ENCODE measurements at regions not wholly inside any gene's neighbourhood (a gene's known extent, or its start where the extent isn't known, plus 50 kb on each side); places are given as distances from the start of the nearest gene placed in this dataset.
"Not testable (repeated sequence)": the region's sequence is repeated elsewhere in the genome, so short reads cannot be mapped to it uniquely, and the experiment has no call there.

DNA sequence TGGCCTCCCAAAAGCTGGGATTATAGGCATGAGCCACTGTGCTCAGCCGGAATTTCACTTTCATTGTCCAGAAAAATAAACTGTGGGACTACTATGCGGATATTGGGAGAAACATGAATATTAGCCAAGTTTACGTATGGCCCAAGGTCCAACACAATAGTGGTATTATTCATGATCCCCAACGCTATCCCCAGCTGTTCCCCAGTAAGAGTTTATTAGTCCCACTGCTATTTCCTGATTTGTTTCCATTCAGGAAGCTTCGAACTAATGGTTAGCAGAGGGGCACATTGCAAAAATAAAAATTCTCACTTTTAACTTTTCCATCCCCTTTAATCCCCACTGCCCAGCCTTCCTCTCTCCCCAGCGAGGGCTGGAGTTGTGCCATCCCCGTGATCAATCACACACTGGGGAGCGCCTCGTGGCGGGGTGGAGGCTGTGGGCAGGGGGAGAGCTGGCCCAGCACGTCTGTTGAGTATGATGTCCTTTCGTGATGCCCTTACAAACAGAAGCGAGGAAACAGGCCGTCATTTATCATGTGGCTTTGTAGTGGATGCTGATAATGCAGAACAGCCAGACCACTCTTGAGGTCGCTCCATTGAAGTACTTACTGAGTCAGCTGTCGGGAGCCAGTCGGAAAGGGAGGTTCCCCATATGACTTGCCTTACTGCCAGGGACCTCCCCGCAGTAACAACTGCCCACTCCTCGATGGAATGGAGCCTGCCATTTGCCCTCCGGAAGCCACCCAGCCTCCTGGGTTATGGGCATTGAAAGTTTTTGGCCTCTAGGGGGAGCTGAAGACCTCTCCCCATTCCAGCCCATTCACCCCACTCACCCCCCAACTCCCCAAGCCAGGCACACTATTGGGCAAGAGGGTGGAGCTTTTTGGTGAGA lies 117.0 kb downstream of the KDR start:
- Mint-ChIP-seq H3K27ac (no peak overlapping the region), H3K27me3 (ENCODE audit: low read depth) (no peaks in the 10 kb centered on the region), H3K4me1 (ENCODE audit: low read depth) (no peaks in the 10 kb centered on the region)

GRCh38 chr4:55005910-55006309 lies 119.5 kb downstream of the KDR start:
- Mint-ChIP-seq H3K27me3 (ENCODE audit: low read depth) (peaks cover 3% of the 10 kb centered on the region), H3K9me3 (no peaks in the 10 kb centered on the region), H3K4me3 (no peak overlapping the region), H3K4me1 (ENCODE audit: low read depth) (no peaks in the 10 kb centered on the region), H3K36me3 (ENCODE audit: low read depth) (no peaks in the 10 kb centered on the region), H3K27ac (no peak overlapping the region)

More for the DNA sequence above, 117.0 kb downstream of the KDR start:
- H3K36me3 Mint-ChIP-seq (ENCODE audit: low read depth) = no peaks in the 10 kb centered on the region
- H3K4me3 Mint-ChIP-seq = no peak overlapping the region
- H3K9me3 Mint-ChIP-seq = no peaks in the 10 kb centered on the region

GRCh38 chr4:55004831-55005230 lies 120.6 kb downstream of the KDR start:
- no peak overlapping the region for H3K4me3 Mint-ChIP-seq
- H3K27ac Mint-ChIP-seq = no peak overlapping the region
- H3K4me1 Mint-ChIP-seq (ENCODE audit: low read depth) = no peaks in the 10 kb centered on the region
- peaks cover 5% of the 10 kb centered on the region for H3K27me3 Mint-ChIP-seq (ENCODE audit: low read depth)
- no peaks in the 10 kb centered on the region for H3K36me3 Mint-ChIP-seq (ENCODE audit: low read depth)
- no peaks in the 10 kb centered on the region for H3K9me3 Mint-ChIP-seq

DNA sequence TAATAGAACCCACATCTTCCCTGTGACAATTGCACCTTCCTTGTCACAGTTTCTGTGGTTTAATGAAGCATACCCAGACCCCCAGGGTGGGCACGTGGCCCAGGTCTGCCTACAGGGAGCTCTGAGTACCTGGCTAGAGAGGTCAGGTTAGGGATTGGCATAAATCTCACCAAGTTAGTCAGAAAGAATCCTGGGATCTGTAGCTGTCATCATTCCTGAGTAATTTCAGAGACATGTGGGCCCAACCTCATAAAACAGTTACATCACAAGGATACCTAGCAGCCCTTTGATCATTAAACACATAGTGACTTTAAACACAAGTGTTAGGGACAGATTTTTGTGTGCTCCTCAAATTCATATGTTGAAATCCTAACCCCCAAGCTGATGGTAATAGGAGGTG lies 123.0 kb downstream of the KDR start:
- no peak overlapping the region for H3K27ac Mint-ChIP-seq
- H3K4me3 Mint-ChIP-seq = no peak overlapping the region
- no peaks in the 10 kb centered on the region for H3K36me3 Mint-ChIP-seq (ENCODE audit: low read depth)
- no peaks in the 10 kb centered on the region for H3K9me3 Mint-ChIP-seq
- no peaks in the 10 kb centered on the region for H3K4me1 Mint-ChIP-seq (ENCODE audit: low read depth)
- peaks cover 5% of the 10 kb centered on the region for H3K27me3 Mint-ChIP-seq (ENCODE audit: low read depth)

DNA sequence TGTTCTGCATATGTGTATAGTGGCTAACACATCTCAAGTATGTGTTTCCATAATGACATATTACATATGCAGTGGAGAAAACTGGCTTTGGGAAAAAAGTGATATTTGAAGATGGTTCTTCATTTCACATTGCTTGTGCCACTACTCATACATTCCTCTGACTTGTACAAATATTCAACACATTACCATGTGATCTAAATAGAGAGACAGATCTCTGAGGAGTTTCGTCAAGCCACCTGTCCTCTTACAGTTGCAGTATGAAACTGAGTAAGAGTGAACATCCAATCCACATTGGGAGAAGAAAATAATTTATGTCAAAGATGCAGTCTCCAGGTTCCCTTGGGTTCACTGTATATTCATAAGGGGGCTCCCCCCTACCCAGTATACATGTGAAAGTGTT lies 123.9 kb downstream of the KDR start:
- Mint-ChIP-seq H3K27me3 (ENCODE audit: low read depth) (peaks cover 5% of the 10 kb centered on the region), H3K4me3 (no peak overlapping the region), H3K36me3 (ENCODE audit: low read depth) (no peaks in the 10 kb centered on the region), H3K27ac (no peak overlapping the region), H3K4me1 (ENCODE audit: low read depth) (no peaks in the 10 kb centered on the region), H3K9me3 (no peaks in the 10 kb centered on the region)

- no peaks in the 10 kb centered on the region for H3K36me3 Mint-ChIP-seq (ENCODE audit: low read depth)
- H3K4me1 Mint-ChIP-seq (ENCODE audit: low read depth) = no peaks in the 10 kb centered on the region
- peaks cover 5% of the 10 kb centered on the region for H3K27me3 Mint-ChIP-seq (ENCODE audit: low read depth)
- no peaks in the 10 kb centered on the region for H3K9me3 Mint-ChIP-seq
- no peak overlapping the region for H3K27ac Mint-ChIP-seq
- no peak overlapping the region for H3K4me3 Mint-ChIP-seq
These were observed 126.4 kb downstream of the KDR start for GRCh38 chr4:54999003-54999402.

DNA sequence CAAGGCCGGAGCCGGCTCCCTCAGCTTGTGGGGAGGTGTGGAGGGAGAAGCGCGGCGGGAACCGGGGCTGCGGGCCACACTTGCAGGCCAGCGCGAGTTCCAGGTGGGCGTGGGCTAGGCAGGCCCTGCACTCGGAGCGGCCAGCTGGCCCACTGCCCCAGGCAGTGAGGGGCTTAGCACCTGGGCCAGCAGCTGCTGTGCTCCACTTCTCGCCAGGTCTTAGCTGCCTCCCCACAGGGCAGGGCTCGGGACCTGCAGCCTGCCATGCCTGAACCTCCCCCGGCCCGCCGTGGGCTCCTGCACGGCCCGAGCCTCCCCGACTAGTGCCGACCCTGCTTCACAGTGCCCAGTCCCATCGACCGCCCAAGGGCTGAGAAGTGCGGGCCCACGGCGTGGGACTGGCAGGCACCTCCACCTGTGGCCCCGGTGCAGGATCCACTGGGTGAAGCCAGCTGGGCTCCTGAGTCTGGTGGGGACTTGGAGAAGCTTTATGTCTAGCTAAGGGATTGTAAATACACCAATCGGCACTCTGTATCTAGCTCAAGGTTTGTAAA lies 131.8 kb downstream of the KDR start:
- H3K27me3 Mint-ChIP-seq (ENCODE audit: low read depth); H3K4me1 Mint-ChIP-seq (ENCODE audit: low read depth); H3K4me3 Mint-ChIP-seq; H3K27ac Mint-ChIP-seq; H3K36me3 Mint-ChIP-seq (ENCODE audit: low read depth): not testable (repeated sequence)
- peaks cover 12% of the 10 kb centered on the region for H3K9me3 Mint-ChIP-seq

- Mint-ChIP-seq H3K4me3 (no peak overlapping the region), H3K4me1 (ENCODE audit: low read depth) (no peaks in the 10 kb centered on the region), H3K9me3 (peaks cover 24% of the 10 kb centered on the region), H3K27ac (no peak overlapping the region), H3K36me3 (ENCODE audit: low read depth) (peaks cover 2% of the 10 kb centered on the region), H3K27me3 (ENCODE audit: low read depth) (no peaks in the 10 kb centered on the region)
These were observed 133.1 kb downstream of the KDR start for GRCh38 chr4:54992266-54992665.

DNA sequence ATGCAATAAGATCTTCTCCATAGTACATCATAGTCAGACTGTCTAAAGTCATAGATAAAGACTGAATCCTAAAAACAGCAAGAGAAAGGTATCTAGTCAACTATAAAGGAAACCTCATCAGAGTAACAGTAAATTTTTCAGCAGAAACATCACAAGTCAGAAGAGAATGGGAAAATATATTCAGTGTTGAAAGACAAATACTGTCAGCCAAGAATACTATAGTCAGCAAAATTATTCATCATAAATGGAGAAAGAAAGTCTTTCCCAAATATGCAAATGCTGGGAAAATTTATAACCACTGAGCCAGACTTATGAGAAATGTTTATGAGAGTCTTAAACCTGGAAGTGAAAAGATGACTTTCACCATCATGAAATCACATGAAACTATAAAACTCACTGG lies 136.7 kb downstream of the KDR start:
- no peak overlapping the region for H3K4me3 Mint-ChIP-seq
- peaks cover 2% of the 10 kb centered on the region for H3K36me3 Mint-ChIP-seq (ENCODE audit: low read depth)
- no peaks in the 10 kb centered on the region for H3K27me3 Mint-ChIP-seq (ENCODE audit: low read depth)
- no peak overlapping the region for H3K27ac Mint-ChIP-seq
- H3K4me1 Mint-ChIP-seq (ENCODE audit: low read depth) = no peaks in the 10 kb centered on the region
- peaks cover 26% of the 10 kb centered on the region for H3K9me3 Mint-ChIP-seq

DNA sequence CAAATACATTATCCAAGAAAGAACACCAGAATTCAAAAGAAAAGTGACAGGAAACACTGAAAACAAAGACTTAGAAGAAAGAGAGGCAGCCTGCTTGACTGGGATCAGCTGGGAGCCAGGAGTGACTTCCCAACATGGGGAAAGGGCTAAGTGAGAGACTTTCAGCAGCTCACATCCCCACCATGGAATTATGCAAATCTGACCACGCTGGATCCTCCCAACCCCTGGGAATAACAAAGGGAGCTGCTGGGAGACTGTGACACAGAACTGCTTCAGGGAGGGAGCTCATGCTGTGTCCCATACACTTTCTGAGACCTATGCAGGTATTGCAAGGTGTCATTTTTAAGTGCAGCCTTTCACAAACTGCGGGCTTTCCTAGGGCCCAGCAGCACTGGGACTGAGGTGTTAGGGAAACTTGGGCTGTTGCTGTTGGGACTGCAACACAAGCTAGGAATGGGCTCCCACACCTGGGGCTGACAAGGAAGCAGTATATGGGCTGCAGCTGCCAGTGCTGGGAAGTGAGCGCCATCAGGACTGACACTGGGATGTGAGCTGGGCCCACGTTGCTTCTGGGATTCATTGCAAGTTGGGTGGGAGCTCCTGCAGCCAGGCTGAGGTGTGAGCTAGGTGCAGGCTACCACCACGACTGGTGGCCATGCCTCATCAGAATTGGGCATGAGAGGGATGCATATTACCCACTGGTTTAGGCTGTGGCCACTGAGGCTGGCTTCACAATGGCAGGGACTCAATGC lies 139.1 kb downstream of the KDR start:
- Mint-ChIP-seq H3K4me1 (ENCODE audit: low read depth) (no peaks in the 10 kb centered on the region), H3K27me3 (ENCODE audit: low read depth) (peaks cover 3% of the 10 kb centered on the region), H3K4me3 (no peak overlapping the region), H3K27ac (no peak overlapping the region), H3K9me3 (peaks cover 23% of the 10 kb centered on the region), H3K36me3 (ENCODE audit: low read depth) (peaks cover 2% of the 10 kb centered on the region)

DNA sequence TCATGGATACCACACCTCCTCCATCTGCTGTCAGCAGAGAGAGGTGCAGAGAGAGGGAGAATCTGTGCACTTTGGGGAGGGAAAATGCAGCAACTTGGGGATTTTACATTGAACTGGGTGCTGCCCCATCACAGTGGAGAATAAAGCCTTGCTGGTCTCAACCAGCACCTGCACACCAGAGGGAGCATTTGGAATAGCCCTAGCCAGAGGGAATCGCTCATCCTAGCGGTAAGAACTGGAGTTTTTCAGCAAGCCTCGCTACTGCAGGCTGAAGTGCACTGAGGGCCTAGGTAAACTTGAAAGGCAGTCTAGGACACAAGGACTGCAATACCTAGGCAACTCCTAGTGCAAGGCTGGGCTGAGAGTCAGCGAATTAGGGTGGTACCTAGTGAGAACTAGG lies 148.7 kb downstream of the KDR start:
- peaks cover 12% of the 10 kb centered on the region for H3K27me3 Mint-ChIP-seq (ENCODE audit: low read depth)
- H3K36me3 Mint-ChIP-seq (ENCODE audit: low read depth) = no peaks in the 10 kb centered on the region
- no peaks in the 10 kb centered on the region for H3K4me1 Mint-ChIP-seq (ENCODE audit: low read depth)
- no peak overlapping the region for H3K4me3 Mint-ChIP-seq
- H3K27ac Mint-ChIP-seq = no peak overlapping the region
- H3K9me3 Mint-ChIP-seq = no peaks in the 10 kb centered on the region

DNA sequence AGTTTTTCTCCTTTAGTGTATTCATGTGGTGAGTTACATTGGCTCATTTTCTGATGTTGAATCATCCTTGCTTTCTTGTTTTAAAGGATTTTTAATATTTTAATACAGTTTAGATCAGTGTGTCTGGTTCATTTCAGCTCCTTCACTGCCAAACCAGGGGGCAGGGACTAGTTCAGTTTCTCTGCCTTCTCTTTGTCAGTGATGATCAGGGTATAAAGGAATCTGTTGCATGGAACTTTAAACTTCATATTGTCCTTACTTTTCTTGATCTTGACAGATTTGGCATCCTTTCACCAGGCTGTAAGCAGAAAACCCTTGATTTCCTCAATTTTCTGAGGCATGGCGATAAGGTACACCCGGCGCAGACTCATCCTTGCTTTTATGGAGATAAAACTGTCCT lies 149.4 kb downstream of the KDR start:
- Mint-ChIP-seq H3K27ac (no peak overlapping the region), H3K4me3 (no peak overlapping the region), H3K27me3 (ENCODE audit: low read depth) (peaks cover 12% of the 10 kb centered on the region), H3K36me3 (ENCODE audit: low read depth) (no peaks in the 10 kb centered on the region), H3K4me1 (ENCODE audit: low read depth) (no peaks in the 10 kb centered on the region), H3K9me3 (no peaks in the 10 kb centered on the region)

GRCh38 chr4:54973784-54974183 lies 151.6 kb downstream of the KDR start:
- H3K4me1 Mint-ChIP-seq (ENCODE audit: low read depth) = no peaks in the 10 kb centered on the region

GRCh38 chr4:54971474-54971950 lies 153.9 kb downstream of the KDR start:
- Mint-ChIP-seq H3K4me1 (ENCODE audit: low read depth) (no peaks in the 10 kb centered on the region), H3K36me3 (ENCODE audit: low read depth) (no peaks in the 10 kb centered on the region), H3K27ac (no peak overlapping the region)

More at GRCh38 chr4:54973784-54974183, 151.6 kb downstream of the KDR start:
- Mint-ChIP-seq H3K9me3 (no peaks in the 10 kb centered on the region), H3K36me3 (ENCODE audit: low read depth) (no peaks in the 10 kb centered on the region), H3K27me3 (ENCODE audit: low read depth) (peaks cover 5% of the 10 kb centered on the region), H3K27ac (no peak overlapping the region), H3K4me3 (no peak overlapping the region)

DNA sequence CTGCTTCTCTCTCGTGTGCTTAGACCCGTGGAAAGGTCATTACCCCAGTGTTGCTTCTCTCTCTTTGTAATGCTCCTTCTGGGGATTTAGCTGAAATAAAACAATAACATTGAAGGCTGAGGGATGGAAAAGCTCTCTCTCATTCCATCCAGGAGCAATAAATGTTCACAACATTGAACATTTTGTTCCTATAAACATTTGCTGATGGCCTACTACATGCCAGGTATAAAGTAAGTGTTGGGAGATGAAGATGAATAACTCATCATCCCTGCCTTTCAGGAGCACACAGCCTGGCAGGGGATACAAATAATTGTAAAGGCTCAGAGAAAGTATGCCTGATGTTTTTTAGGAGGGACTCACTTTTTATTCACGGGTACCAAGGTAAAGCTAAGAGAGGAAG lies 158.1 kb downstream of the KDR start:
- no peak overlapping the region for H3K4me3 Mint-ChIP-seq
- H3K4me1 Mint-ChIP-seq (ENCODE audit: low read depth) = no peaks in the 10 kb centered on the region
- H3K27me3 Mint-ChIP-seq (ENCODE audit: low read depth) = peaks cover 11% of the 10 kb centered on the region
- H3K27ac Mint-ChIP-seq = no peak overlapping the region
- no peaks in the 10 kb centered on the region for H3K9me3 Mint-ChIP-seq
- no peaks in the 10 kb centered on the region for H3K36me3 Mint-ChIP-seq (ENCODE audit: low read depth)

More at GRCh38 chr4:54971474-54971950, 153.9 kb downstream of the KDR start:
- Mint-ChIP-seq H3K4me3 (no peak overlapping the region), H3K27me3 (ENCODE audit: low read depth) (peaks cover 14% of the 10 kb centered on the region), H3K9me3 (no peaks in the 10 kb centered on the region)

All from T-helper 1 cell treated with Interleukin-12 subunit alpha and Interleukin-12 subunit beta and Interleukin-4 antibody, amounts not matched to agents 30 μg/mL and 1 μg/mL, for 36 hours (primary cell).